Transverse colon (tissue), 4 donors: ENCODE measurements at regions not wholly inside any gene's neighbourhood (a gene's known extent, or its start where the extent isn't known, plus 50 kb on each side); places are given as distances from the start of the nearest gene placed in this dataset.

Experiments used
- DNase-seq: peaks from one replicate; pipeline ENCODE4 v3.0.0-alpha.2; 2019
- H3K27ac ChIP-seq, 4 donors: fragments of 200-600 bp; sonication (generic); 2 replicates each; pipeline ENCODE4 v1.5.1; 2016 to 2018; ENCODE audit warnings: inconsistent platforms in 4 of 4
- H3K27me3 ChIP-seq: fragments of 200-600 bp; sonication (generic); 2 replicates; pipeline ENCODE4 v1.5.1; 2017; ENCODE audit warnings: inconsistent platforms
- H3K36me3 ChIP-seq, 4 donors: fragments of 200-600 bp; sonication (generic); 2 replicates each; pipeline ENCODE4 v1.5.1; 2017 to 2019; ENCODE audit warnings: inconsistent platforms in 4 of 4
- H3K4me1 ChIP-seq, 4 donors: fragments of 200-600 bp; sonication (generic); 2 replicates each; pipeline ENCODE4 v1.5.1; 2017 to 2020; ENCODE audit warnings: inconsistent platforms in 4 of 4
- H3K4me3 ChIP-seq, 4 donors: fragments of 200-600 bp; sonication (generic); 1 replicate in 1 of 4; 2 replicates in 3 of 4; pipeline versions ENCODE4 v1.5.1 to v1.6.1; 2017 to 2019; ENCODE audit warnings: inconsistent platforms in 4 of 4
- H3K9me3 ChIP-seq, 2 donors: fragments of 200-600 bp; sonication (generic); 2 replicates each; pipeline ENCODE4 v1.5.1; 2017 to 2019; ENCODE audit warnings: inconsistent platforms in 2 of 2
- EP300 ChIP-seq: sonication (generic); formaldehyde crosslinking; IDR thresholded peaks from one replicate; pipeline ENCODE4 v1.6.1; 2017; ENCODE audit warnings: antibody characterized with exemption, low read depth
- POLR2A ChIP-seq: fragments of 450-650 bp; IDR thresholded peaks from one replicate; pipeline ENCODE4 v1.6.1; 2016; ENCODE audit warnings: antibody characterized with exemption, mild to moderate bottlenecking, moderate library complexity
- POLR2AphosphoS5 ChIP-seq, 3 donors: sonication (generic); formaldehyde crosslinking; IDR thresholded peaks; one replicate each; pipeline ENCODE4 v1.6.1; 2016; ENCODE audit warnings: antibody characterized with exemption in 3 of 3
- WGBS, 2 donors: methylation state at CpG; one replicate each; pipeline ENCODE4 v1.1.5; 2018; ENCODE audit warnings: low coverage in 1 of 2; 5-methylcytosine and 5-hydroxymethylcytosine counted together
- in situ Hi-C, 4 donors: fragments of 200-750 bp; cut with MboI; loops; one replicate each; pipeline versions ENCODE4 v1.15.0 to v1.15.1; 2017; ENCODE audit warnings: low sequenced_read_pairs in 3 of 4, low pct_ligation_motif_present in 1 of 4, low pct_unique_long_range_greater_than_20kb in 1 of 4
- intact Hi-C: fragments of 100-400 bp; cut with DNase I; formaldehyde crosslinking; loops from one replicate; pipeline ENCODE4 v1.15.1; 2023; ENCODE audit warnings: low total_unique reads
- TF ChIP-seq, protein P1 (sequence below), 5 experiments: fragments of 200-600 bp in 3 of 5; fragments of 450-650 bp in 2 of 5; sonication (generic) in 3 of 5; IDR thresholded peaks; 1 replicate in 2 of 5; 2 replicates in 3 of 5; pipeline ENCODE4 v1.5.1; 2016 to 2017; ENCODE audit warnings: antibody characterized with exemption in 5 of 5, inconsistent platforms in 3 of 5, mild to moderate bottlenecking in 2 of 5, moderate library complexity in 1 of 5

DNA sequence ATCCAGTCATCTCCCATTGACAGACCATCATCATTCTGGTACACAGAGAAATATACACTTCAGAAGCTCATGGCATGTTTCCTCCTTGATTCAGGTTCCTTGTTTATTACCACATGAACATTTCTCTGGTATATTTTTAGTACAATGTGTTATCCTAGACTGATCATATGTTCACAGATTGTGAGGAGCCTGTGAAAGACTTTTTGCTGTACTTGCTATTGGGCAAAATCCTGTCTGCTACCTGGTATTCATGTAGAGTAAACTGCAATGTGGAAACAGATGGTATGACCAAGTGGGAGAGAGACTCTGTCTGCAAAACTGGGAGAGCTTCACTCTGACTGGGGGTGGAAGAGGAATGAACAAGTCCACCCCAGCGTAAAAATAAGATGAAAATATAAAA is 657.2 kb downstream of the IRS1 start:
- TF ChIP-seq POLR2AphosphoS5 (IDR thresholded peaks at IDR 0.05), result no peak
- TF ChIP-seq POLR2A, result no peak
- TF ChIP-seq EP300, result no peak
- TF ChIP-seq, protein P1, sequence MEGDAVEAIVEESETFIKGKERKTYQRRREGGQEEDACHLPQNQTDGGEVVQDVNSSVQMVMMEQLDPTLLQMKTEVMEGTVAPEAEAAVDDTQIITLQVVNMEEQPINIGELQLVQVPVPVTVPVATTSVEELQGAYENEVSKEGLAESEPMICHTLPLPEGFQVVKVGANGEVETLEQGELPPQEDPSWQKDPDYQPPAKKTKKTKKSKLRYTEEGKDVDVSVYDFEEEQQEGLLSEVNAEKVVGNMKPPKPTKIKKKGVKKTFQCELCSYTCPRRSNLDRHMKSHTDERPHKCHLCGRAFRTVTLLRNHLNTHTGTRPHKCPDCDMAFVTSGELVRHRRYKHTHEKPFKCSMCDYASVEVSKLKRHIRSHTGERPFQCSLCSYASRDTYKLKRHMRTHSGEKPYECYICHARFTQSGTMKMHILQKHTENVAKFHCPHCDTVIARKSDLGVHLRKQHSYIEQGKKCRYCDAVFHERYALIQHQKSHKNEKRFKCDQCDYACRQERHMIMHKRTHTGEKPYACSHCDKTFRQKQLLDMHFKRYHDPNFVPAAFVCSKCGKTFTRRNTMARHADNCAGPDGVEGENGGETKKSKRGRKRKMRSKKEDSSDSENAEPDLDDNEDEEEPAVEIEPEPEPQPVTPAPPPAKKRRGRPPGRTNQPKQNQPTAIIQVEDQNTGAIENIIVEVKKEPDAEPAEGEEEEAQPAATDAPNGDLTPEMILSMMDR (IDR thresholded peaks at IDR 0.05), result no peak
- intact Hi-C loops, result no loop called here
- H3K4me1 ChIP-seq, result no peaks in the 10 kb centered on the region
- H3K36me3 ChIP-seq, result no peaks in the 10 kb centered on the region
- H3K27ac ChIP-seq, result no peak overlapping the region
- DNase-seq, result no peak
- no peaks in the 10 kb centered on the region for H3K9me3 ChIP-seq
- in situ Hi-C loops, result no loop called here
- no peak overlapping the region for H3K4me3 ChIP-seq
- H3K27me3 ChIP-seq, result no peaks in the 10 kb centered on the region
- WGBS, 2 donors, result 80 to 93% methylated on average over 1 of the region's 1 CpG

GRCh38 chr2:226140594-226140993 is 659.0 kb downstream of the IRS1 start:
- TF ChIP-seq, protein P1 (IDR thresholded peaks at IDR 0.05), result no peak
- no peak for TF ChIP-seq EP300
- no peak for TF ChIP-seq POLR2A
- no peak for TF ChIP-seq POLR2AphosphoS5 (IDR thresholded peaks at IDR 0.05)
- Histone ChIP-seq H3K27ac (no peak overlapping the region), H3K27me3 (no peaks in the 10 kb centered on the region), H3K9me3 (no peaks in the 10 kb centered on the region), H3K4me1 (no peaks in the 10 kb centered on the region), H3K36me3 (no peaks in the 10 kb centered on the region), H3K4me3 (no peak overlapping the region)
- WGBS, 2 donors, result 60 to 72% methylated on average over 2 of the region's 2 CpGs
- no peak for DNase-seq
- intact Hi-C loops (no loop called here), in situ Hi-C loops (no loop called here)

DNA sequence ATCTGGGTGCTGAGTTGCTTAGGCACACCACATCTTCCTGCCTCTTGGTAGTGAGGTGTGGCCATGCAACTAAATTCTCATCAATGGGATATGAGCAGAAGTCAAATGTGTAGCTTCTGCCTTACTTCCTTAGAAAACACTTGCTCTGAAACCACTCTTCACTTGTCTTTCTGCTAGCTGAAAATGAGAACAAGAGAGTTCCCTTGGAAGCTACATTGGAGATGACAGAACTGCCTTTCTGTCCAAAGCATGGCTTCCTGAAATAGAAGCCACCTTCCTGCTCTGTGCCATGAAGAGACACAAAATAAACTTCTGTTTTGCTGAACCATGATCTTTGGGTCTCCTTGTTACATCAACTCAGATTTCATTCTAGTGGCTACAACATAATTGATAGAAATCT is 659.9 kb downstream of the IRS1 start:
- Histone ChIP-seq H3K27me3 (no peaks in the 10 kb centered on the region), H3K9me3 (no peaks in the 10 kb centered on the region), H3K4me3 (no peak overlapping the region), H3K36me3 (no peaks in the 10 kb centered on the region), H3K27ac (no peak overlapping the region), H3K4me1 (no peaks in the 10 kb centered on the region)
- in situ Hi-C loops (no loop called here), intact Hi-C loops (no loop called here)
- no peak for TF ChIP-seq EP300
- TF ChIP-seq POLR2A, result no peak
- TF ChIP-seq, protein P1 (IDR thresholded peaks at IDR 0.05), result no peak
- no peak for TF ChIP-seq POLR2AphosphoS5 (IDR thresholded peaks at IDR 0.05)
- DNase-seq, result no peak

GRCh38 chr2:226137201-226137811 is 662.3 kb downstream of the IRS1 start:
- Histone ChIP-seq H3K9me3 (no peaks in the 10 kb centered on the region), H3K4me3 (no peak overlapping the region), H3K27ac (no peak overlapping the region), H3K27me3 (no peaks in the 10 kb centered on the region), H3K4me1 (no peaks in the 10 kb centered on the region), H3K36me3 (no peaks in the 10 kb centered on the region)
- TF ChIP-seq POLR2A (no peak), EP300 (no peak), POLR2AphosphoS5 (IDR thresholded peaks at IDR 0.05) (no peak)
- TF ChIP-seq, protein P1 (IDR thresholded peaks at IDR 0.05), result no peak
- intact Hi-C loops, result no loop called here
- no peak for DNase-seq
- in situ Hi-C loops, result no loop called here
- WGBS, 2 donors, result 41% methylated on average over 4 of the region's 4 CpGs
